ENCODE measurements at regions not wholly inside any gene's neighbourhood (a gene's known extent, or its start where the extent isn't known, plus 50 kb on each side); places are given as distances from the start of the nearest gene placed in this dataset.

DNA sequence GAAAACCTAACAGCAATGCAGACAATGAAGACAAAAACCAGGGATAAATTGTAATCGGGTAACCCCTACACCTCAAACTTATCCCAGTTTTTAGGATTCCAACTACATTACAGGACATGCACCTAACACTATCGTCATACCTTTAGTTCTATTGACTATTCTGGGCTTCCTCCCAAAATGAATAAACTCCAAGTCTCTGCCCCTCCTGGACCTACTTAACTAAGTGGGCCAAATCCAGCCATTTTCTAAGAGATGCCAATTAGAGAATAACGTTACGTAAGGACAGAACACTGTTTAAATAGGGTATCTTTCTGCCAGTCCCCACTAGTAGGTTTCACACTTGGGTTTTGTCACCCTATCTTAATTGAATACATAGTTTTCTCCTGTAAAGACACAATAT is 253.1 kb upstream of the MKLN1 start:
- no peak overlapping the region for H3K4me3 ChIP-seq (ENCODE audit: control extremely low read depth in 1 of 5, extremely low read depth in 1 of 5, insufficient read depth in 1 of 5, low read depth in 2 of 5, low read length in 4 of 5)

DNA sequence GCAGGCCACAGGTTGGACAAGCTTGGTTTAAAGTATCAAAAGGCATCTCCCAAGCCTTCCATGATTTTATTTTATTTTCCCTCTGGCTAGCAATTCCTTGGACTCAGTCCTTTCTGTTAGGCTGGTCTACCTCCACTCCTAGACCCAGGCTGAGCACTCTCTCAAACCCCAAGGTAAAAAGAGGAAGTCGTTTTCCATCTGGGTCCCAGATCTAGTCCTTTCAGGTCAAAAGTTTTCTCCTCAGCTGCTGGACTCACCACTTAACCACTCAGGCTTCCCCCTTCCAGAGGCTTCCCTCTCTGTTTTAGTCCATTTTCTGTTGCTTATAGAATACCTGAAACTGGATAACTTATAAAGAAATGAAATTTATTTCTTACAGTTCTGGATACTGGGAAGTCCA is 252.3 kb upstream of the MKLN1 start:
- Histone ChIP-seq H3K36me3 (replicated peaks in 1 of 2; ENCODE audit: control extremely low read depth in 1 of 2, control insufficient read depth in 1 of 2, extremely low read depth in 1 of 2, insufficient read depth in 2 of 2, low read length in 1 of 2) (peaks cover 9 to 36% of the 10 kb centered on the region in 2 experiments), H3K4me3 (ENCODE audit: control extremely low read depth in 1 of 5, extremely low read depth in 1 of 5, insufficient read depth in 1 of 5, low read depth in 2 of 5, low read length in 4 of 5) (no peak overlapping the region), H3K27ac (ENCODE audit: low read length in 2 of 2) (no peak overlapping the region), H3K9ac (ENCODE audit: low read length) (no peak overlapping the region), H3K4me1 (ENCODE audit: control insufficient read depth in 2 of 2, insufficient read depth in 2 of 2, low read length in 2 of 2) (peaks cover 18 to 20% of the 10 kb centered on the region in 2 donors), H3K9me3 (ENCODE audit: control extremely low read depth in 1 of 3, control insufficient read depth in 2 of 3, insufficient read depth in 1 of 3, low read length in 2 of 3) (no peaks in the 10 kb centered on the region), H3K27me3 (replicated peaks in 1 of 4; ENCODE audit: control extremely low read depth in 1 of 4, control insufficient read depth in 3 of 4, insufficient read depth in 4 of 4, low read length in 3 of 4) (no peaks in the 10 kb centered on the region), H3K4me2 (replicated peaks; ENCODE audit: low read depth, low read length, poor library complexity, severe bottlenecking) (no peak overlapping the region), H4K20me1 (ENCODE audit: control insufficient read depth, insufficient read depth, low read length, poor library complexity, severe bottlenecking) (peaks cover 88% of the 10 kb centered on the region), H2AFZ (ENCODE audit: insufficient read depth, low read depth, low read length, poor library complexity, severe bottlenecking) (no peak overlapping the region), H3K79me2 (ENCODE audit: control insufficient read depth, insufficient read depth, low read length) (peaks cover 96% of the 10 kb centered on the region)
- intact Hi-C loops (cut with micrococcal nuclease) = no loop called here
- ATAC-seq (ENCODE audit: low read depth) = no peak
- no peaks in the 10 kb centered on the region for H3K27me3 Mint-ChIP-seq
- peaks cover 50% of the 10 kb centered on the region for H3K4me1 Mint-ChIP-seq
- ChIA-PET CTCF (no interaction called here), POLR2A (no interaction called here)
- no peak overlapping the region for H3K27ac Mint-ChIP-seq
- DNase-seq = no peak
- H3K4me3 Mint-ChIP-seq = no peak overlapping the region
- H3K9me3 Mint-ChIP-seq (ENCODE audit: insufficient read depth) = no peaks in the 10 kb centered on the region
- 13% methylated on average over 1 of the region's 1 CpG for WGBS (ENCODE audit: insufficient coverage)
- no peak for TF ChIP-seq EZH2 (IDR thresholded peaks at IDR 0.05; ENCODE audit: borderline replicate concordance, insufficient read depth, low read depth, low read length, poor library complexity, severe bottlenecking)
- TF ChIP-seq, protein P1, sequence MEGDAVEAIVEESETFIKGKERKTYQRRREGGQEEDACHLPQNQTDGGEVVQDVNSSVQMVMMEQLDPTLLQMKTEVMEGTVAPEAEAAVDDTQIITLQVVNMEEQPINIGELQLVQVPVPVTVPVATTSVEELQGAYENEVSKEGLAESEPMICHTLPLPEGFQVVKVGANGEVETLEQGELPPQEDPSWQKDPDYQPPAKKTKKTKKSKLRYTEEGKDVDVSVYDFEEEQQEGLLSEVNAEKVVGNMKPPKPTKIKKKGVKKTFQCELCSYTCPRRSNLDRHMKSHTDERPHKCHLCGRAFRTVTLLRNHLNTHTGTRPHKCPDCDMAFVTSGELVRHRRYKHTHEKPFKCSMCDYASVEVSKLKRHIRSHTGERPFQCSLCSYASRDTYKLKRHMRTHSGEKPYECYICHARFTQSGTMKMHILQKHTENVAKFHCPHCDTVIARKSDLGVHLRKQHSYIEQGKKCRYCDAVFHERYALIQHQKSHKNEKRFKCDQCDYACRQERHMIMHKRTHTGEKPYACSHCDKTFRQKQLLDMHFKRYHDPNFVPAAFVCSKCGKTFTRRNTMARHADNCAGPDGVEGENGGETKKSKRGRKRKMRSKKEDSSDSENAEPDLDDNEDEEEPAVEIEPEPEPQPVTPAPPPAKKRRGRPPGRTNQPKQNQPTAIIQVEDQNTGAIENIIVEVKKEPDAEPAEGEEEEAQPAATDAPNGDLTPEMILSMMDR (IDR thresholded peaks at IDR 0.05) = no peak

More for the DNA sequence above, 253.1 kb upstream of the MKLN1 start:
- Mint-ChIP-seq H3K27me3 (no peaks in the 10 kb centered on the region), H3K4me3 (no peak overlapping the region), H3K9me3 (ENCODE audit: insufficient read depth) (no peaks in the 10 kb centered on the region), H3K4me1 (peaks cover 55% of the 10 kb centered on the region), H3K27ac (peak overlapping the region; percentile 24)
- peaks cover 9 to 33% of the 10 kb centered on the region in 2 experiments for H3K36me3 ChIP-seq (replicated peaks in 1 of 2; ENCODE audit: control extremely low read depth in 1 of 2, control insufficient read depth in 1 of 2, extremely low read depth in 1 of 2, insufficient read depth in 2 of 2, low read length in 1 of 2)
- H3K9ac ChIP-seq (ENCODE audit: low read length) = no peak overlapping the region
- ChIA-PET POLR2A (no interaction called here), CTCF (no interaction called here)
- H3K27me3 ChIP-seq (replicated peaks in 1 of 4; ENCODE audit: control extremely low read depth in 1 of 4, control insufficient read depth in 3 of 4, insufficient read depth in 4 of 4, low read length in 3 of 4) = no peaks in the 10 kb centered on the region
- H3K79me2 ChIP-seq (ENCODE audit: control insufficient read depth, insufficient read depth, low read length) = peaks cover 96% of the 10 kb centered on the region
- no peak overlapping the region for H3K27ac ChIP-seq (ENCODE audit: low read length in 2 of 2)
- peaks cover 88% of the 10 kb centered on the region for H4K20me1 ChIP-seq (ENCODE audit: control insufficient read depth, insufficient read depth, low read length, poor library complexity, severe bottlenecking)
- WGBS (ENCODE audit: insufficient coverage) = 94% methylated on average over 2 of the region's 4 CpGs
- no peak overlapping the region for H3K4me2 ChIP-seq (replicated peaks; ENCODE audit: low read depth, low read length, poor library complexity, severe bottlenecking)
- DNase-seq (no peak), ATAC-seq (ENCODE audit: low read depth) (no peak)
- no peak overlapping the region for H2AFZ ChIP-seq (ENCODE audit: insufficient read depth, low read depth, low read length, poor library complexity, severe bottlenecking)
- peaks cover 18 to 27% of the 10 kb centered on the region in 2 donors for H3K4me1 ChIP-seq (ENCODE audit: control insufficient read depth in 2 of 2, insufficient read depth in 2 of 2, low read length in 2 of 2)
- H3K9me3 ChIP-seq (ENCODE audit: control extremely low read depth in 1 of 3, control insufficient read depth in 2 of 3, insufficient read depth in 1 of 3, low read length in 2 of 3) = no peaks in the 10 kb centered on the region
- intact Hi-C loops (cut with micrococcal nuclease) = no loop called here
- TF ChIP-seq EZH2 (IDR thresholded peaks at IDR 0.05; ENCODE audit: borderline replicate concordance, insufficient read depth, low read depth, low read length, poor library complexity, severe bottlenecking) = no peak
- TF ChIP-seq, protein P1 (IDR thresholded peaks at IDR 0.05) = no peak

Measured in B cell (primary cell).